ENCODE measurements at regions not wholly inside any gene's neighbourhood (a gene's known extent, or its start where the extent isn't known, plus 50 kb on each side); places are given as distances from the start of the nearest gene placed in this dataset.

GRCh38 chr4:10958226-10958856 is 273.8 kb upstream of the CLNK start (continued):
- TF ChIP-seq REST (IDR thresholded peaks at IDR 0.05; ENCODE audit: borderline replicate concordance) (no peak), REST (CRISPR knock-in tag; IDR thresholded peaks at IDR 0.05; ENCODE audit: low read depth) (no peak), CHD4 (IDR thresholded peaks at IDR 0.05; ENCODE audit: insufficient read depth, insufficient replicate concordance, low read depth, low read length, poor library complexity, severe bottlenecking) (no peak), NCOA6 (IDR thresholded peaks at IDR 0.05) (no peak), MNT (conservative IDR thresholded peaks at IDR 0.05) (no peak), MTA2 (IDR thresholded peaks at IDR 0.05; ENCODE audit: low read depth) (no peak), ZNF277 (CRISPR knock-in tag; IDR thresholded peaks at IDR 0.05; ENCODE audit: borderline replicate concordance) (no peak)
